Keratinocyte (primary cell): ENCODE measurements at regions not wholly inside any gene's neighbourhood (a gene's known extent, or its start where the extent isn't known, plus 50 kb on each side); places are given as distances from the start of the nearest gene placed in this dataset.

ENCODE experiments used
- DNase-seq: peaks from one replicate; pipeline ENCODE4 v3.0.0-alpha.2; 2011; ENCODE audit warnings: low read depth, missing footprints, low spot score
- FAIRE-seq: peaks from 2 replicates; lab custom pipeline; 2011; peaks lifted over from hg19 to GRCh38; lab: Jason Lieb, UNC
- H2AFZ ChIP-seq: 2 replicates; pipeline ENCODE4 v1.6.0; 2012; ENCODE audit warnings: low read length, control low read depth, inconsistent platforms; ENCODE audit not compliant: control insufficient read depth
- H3K27ac ChIP-seq: 2 replicates; pipeline ENCODE4 v1.5.1; 2011; ENCODE audit warnings: low read length; ENCODE audit not compliant: control insufficient read depth, insufficient read depth
- H3K27me3 ChIP-seq: 3 replicates; pipeline ENCODE4 v1.6.0; 2011; ENCODE audit warnings: low read length; ENCODE audit not compliant: control insufficient read depth, insufficient read depth; ENCODE audit errors: extremely low read depth
- H3K36me3 ChIP-seq, 2 experiments: 2 replicates in 1 of 2; 3 replicates in 1 of 2; pipeline ENCODE4 v1.5.1; 2011; ENCODE audit warnings: low read length in 2 of 2, mild to moderate bottlenecking in 1 of 2; ENCODE audit not compliant: control insufficient read depth in 2 of 2, insufficient read depth in 2 of 2; ENCODE audit errors: extremely low read depth in 1 of 2
- H3K4me1 ChIP-seq: 3 replicates; pipeline ENCODE4 v1.5.1; 2011; ENCODE audit warnings: low read length; ENCODE audit not compliant: control insufficient read depth, insufficient read depth; ENCODE audit errors: extremely low read depth
- H3K4me2 ChIP-seq: 3 replicates; pipeline ENCODE4 v1.6.0; 2011; ENCODE audit warnings: low read depth, low read length; ENCODE audit not compliant: control insufficient read depth, insufficient read depth; ENCODE audit errors: extremely low read depth
- H3K4me3 ChIP-seq, 3 experiments: fragments of 200-600 bp in 1 of 3; sonication (generic) in 1 of 3; 2 replicates in 2 of 3; 3 replicates in 1 of 3; pipeline ENCODE4 v1.5.1; 2011 to 2016; ENCODE audit warnings: low read length in 3 of 3, mild to moderate bottlenecking in 3 of 3, control low read depth in 2 of 3, inconsistent platforms in 1 of 3, low read depth in 1 of 3, mixed read lengths in 1 of 3, mixed run types in 1 of 3, moderate library complexity in 1 of 3; ENCODE audit not compliant: control insufficient read depth in 2 of 3, insufficient read depth in 2 of 3; ENCODE audit errors: extremely low read depth in 1 of 3
- H3K79me2 ChIP-seq: 2 replicates; pipeline ENCODE4 v1.6.0; 2012; ENCODE audit warnings: low read length; ENCODE audit not compliant: control insufficient read depth, insufficient read depth
- H3K9ac ChIP-seq: 3 replicates; pipeline ENCODE4 v1.6.0; 2011; ENCODE audit warnings: low read length; ENCODE audit not compliant: control insufficient read depth, insufficient read depth; ENCODE audit errors: extremely low read depth
- H3K9me1 ChIP-seq: 3 replicates; pipeline ENCODE4 v1.6.0; 2011; ENCODE audit warnings: low read length; ENCODE audit not compliant: control insufficient read depth, insufficient read depth; ENCODE audit errors: extremely low read depth
- H3K9me3 ChIP-seq: 2 replicates; pipeline ENCODE4 v1.5.1; 2012; ENCODE audit warnings: low read depth, low read length; ENCODE audit not compliant: control insufficient read depth
- H4K20me1 ChIP-seq: 3 replicates; pipeline ENCODE4 v1.6.0; 2011; ENCODE audit warnings: low read length; ENCODE audit not compliant: control insufficient read depth, insufficient read depth; ENCODE audit errors: extremely low read depth
- CTCF ChIP-seq, 3 experiments: IDR thresholded peaks in 1 of 3; conservative IDR thresholded peaks in 1 of 3; optimal IDR thresholded peaks in 1 of 3; 2 replicates in 2 of 3; 3 replicates in 1 of 3; pipeline versions ENCODE3 to v1.5.1; 2011; ENCODE audit warnings: low read length in 3 of 3, mild to moderate bottlenecking in 3 of 3, moderate library complexity in 2 of 3, control low read depth in 1 of 3, inconsistent platforms in 1 of 3; ENCODE audit not compliant: insufficient read depth in 2 of 3; ENCODE audit errors: extremely low read depth in 1 of 3
- EZH2 ChIP-seq: IDR thresholded peaks from one replicate; pipeline ENCODE4 v1.6.1; 2012; ENCODE audit warnings: inconsistent platforms, mild to moderate bottlenecking, low read length, moderate library complexity
- dilution Hi-C: fragments of 300-500 bp; cut with MboI; formaldehyde crosslinking; loops from one replicate; pipeline ENCODE4 v1.7.0; 2020; ENCODE audit warnings: low sequenced_read_pairs; ENCODE audit not compliant: extremely low pct_ligation_motif_present

GRCh38 chr22:35148381-35148780 is 82.4 kb downstream of the ISX start:
- H3K27me3 ChIP-seq = no peaks in the 10 kb centered on the region
- FAIRE-seq = no peak
- dilution Hi-C loops = no loop called here

GRCh38 chr22:35148866-35149548 is 83.0 kb downstream of the ISX start:
- Histone ChIP-seq H3K79me2 (no peaks in the 10 kb centered on the region), H3K4me3 (no peak overlapping the region), H3K9me1 (no peaks in the 10 kb centered on the region), H2AFZ (no peak overlapping the region), H3K36me3 (no peaks in the 10 kb centered on the region), H3K4me1 (no peaks in the 10 kb centered on the region), H3K9me3 (no peaks in the 10 kb centered on the region), H4K20me1 (no peaks in the 10 kb centered on the region), H3K9ac (no peak overlapping the region), H3K4me2 (no peak overlapping the region), H3K27me3 (no peaks in the 10 kb centered on the region), H3K27ac (no peak overlapping the region)
- DNase-seq (no peak), FAIRE-seq (no peak)
- dilution Hi-C loops = no loop called here
- TF ChIP-seq CTCF (optimal IDR thresholded peaks at IDR 0.05 in 1 of 3, IDR thresholded peaks at IDR 0.05 in 1 of 3, conservative IDR thresholded peaks at IDR 0.05 in 1 of 3; ENCODE audit: extremely low read depth in 1 of 3, insufficient read depth in 2 of 3, low read length in 3 of 3) (no peak), EZH2 (no peak)

More at GRCh38 chr22:35148381-35148780, 82.4 kb downstream of the ISX start:
- Histone ChIP-seq H4K20me1 (no peaks in the 10 kb centered on the region), H3K9me3 (no peaks in the 10 kb centered on the region), H3K79me2 (no peaks in the 10 kb centered on the region), H3K4me2 (no peak overlapping the region), H3K9me1 (no peaks in the 10 kb centered on the region), H3K9ac (no peak overlapping the region), H3K4me1 (no peaks in the 10 kb centered on the region), H3K27ac (no peak overlapping the region), H3K4me3 (no peak overlapping the region), H2AFZ (no peak overlapping the region), H3K36me3 (no peaks in the 10 kb centered on the region)
- TF ChIP-seq CTCF (optimal IDR thresholded peaks at IDR 0.05 in 1 of 3, IDR thresholded peaks at IDR 0.05 in 1 of 3, conservative IDR thresholded peaks at IDR 0.05 in 1 of 3; ENCODE audit: extremely low read depth in 1 of 3, insufficient read depth in 2 of 3, low read length in 3 of 3) = no peak
- no peak for TF ChIP-seq EZH2
- no peak for DNase-seq
